Gastrocnemius medialis (tissue), 4 donors: ENCODE measurements at regions not wholly inside any gene's neighbourhood (a gene's known extent, or its start where the extent isn't known, plus 50 kb on each side); places are given as distances from the start of the nearest gene placed in this dataset.

Experiments used
- ATAC-seq, 2 donors: fragments of 150-250 bp; one replicate each; pipeline ENCODE4 v1.9.1; 2016
- DNase-seq, 2 donors: peaks; one replicate each; pipeline ENCODE4 v3.0.0-alpha.2; 2019
- H3K27ac ChIP-seq, 4 donors: fragments of 200-600 bp; sonication (generic); 1 replicate in 1 of 4; 2 replicates in 3 of 4; pipeline ENCODE4 v1.5.1; 2016 to 2018; ENCODE audit warnings: mild to moderate bottlenecking in 2 of 4, moderate library complexity in 1 of 4
- H3K27me3 ChIP-seq, 3 donors: fragments of 200-600 bp; sonication (generic) in 2 of 3; 1 replicate in 1 of 3; 2 replicates in 2 of 3; pipeline versions ENCODE4 v1.5.1 to v1.6.0; 2016 to 2019; ENCODE audit warnings: mild to moderate bottlenecking in 1 of 3, moderate library complexity in 1 of 3
- H3K36me3 ChIP-seq, 2 donors: fragments of 200-600 bp; sonication (generic) in 1 of 2; one replicate each; pipeline ENCODE4 v1.5.1; 2017 to 2018
- H3K4me1 ChIP-seq, 2 donors: fragments of 200-600 bp; sonication (generic) in 1 of 2; one replicate each; pipeline ENCODE4 v1.5.1; 2016 to 2017; ENCODE audit warnings: mild to moderate bottlenecking in 2 of 2
- H3K4me3 ChIP-seq, 4 donors: fragments of 200-600 bp; sonication (generic) in 3 of 4; 1 replicate in 1 of 4; 2 replicates in 3 of 4; pipeline ENCODE4 v1.5.1; 2016 to 2019; ENCODE audit warnings: mild to moderate bottlenecking in 2 of 4
- H3K9me3 ChIP-seq, 3 donors: fragments of 200-600 bp; sonication (generic) in 2 of 3; 1 replicate in 1 of 3; 2 replicates in 2 of 3; pipeline ENCODE4 v1.5.1; 2016 to 2019
- POLR2A ChIP-seq, 2 donors: fragments of 450-650 bp; IDR thresholded peaks; one replicate each; pipeline ENCODE4 v1.6.1; 2017; ENCODE audit warnings: antibody characterized with exemption in 2 of 2, mild to moderate bottlenecking in 2 of 2, moderate library complexity in 2 of 2
- in situ Hi-C, 4 donors: fragments of 200-750 bp; cut with MboI; loops; one replicate each; pipeline versions ENCODE4 v1.15.0 to v1.8.0; 2017; ENCODE audit warnings: low sequenced_read_pairs in 4 of 4
- intact Hi-C: fragments of 100-400 bp; cut with DNase I; formaldehyde crosslinking; loops from one replicate; pipeline ENCODE4 v1.15.1; 2023; ENCODE audit warnings: low total_unique reads
- TF ChIP-seq, protein P1 (sequence below), 5 experiments: fragments of 450-650 bp in 3 of 5; fragments of 200-600 bp in 2 of 5; sonication (generic) in 2 of 5; IDR thresholded peaks in 4 of 5; conservative IDR thresholded peaks in 1 of 5; 1 replicate in 4 of 5; 2 replicates in 1 of 5; pipeline ENCODE4 v1.5.1; 2016 to 2019; ENCODE audit warnings: antibody characterized with exemption in 5 of 5, mild to moderate bottlenecking in 3 of 5, moderate library complexity in 3 of 5

DNA sequence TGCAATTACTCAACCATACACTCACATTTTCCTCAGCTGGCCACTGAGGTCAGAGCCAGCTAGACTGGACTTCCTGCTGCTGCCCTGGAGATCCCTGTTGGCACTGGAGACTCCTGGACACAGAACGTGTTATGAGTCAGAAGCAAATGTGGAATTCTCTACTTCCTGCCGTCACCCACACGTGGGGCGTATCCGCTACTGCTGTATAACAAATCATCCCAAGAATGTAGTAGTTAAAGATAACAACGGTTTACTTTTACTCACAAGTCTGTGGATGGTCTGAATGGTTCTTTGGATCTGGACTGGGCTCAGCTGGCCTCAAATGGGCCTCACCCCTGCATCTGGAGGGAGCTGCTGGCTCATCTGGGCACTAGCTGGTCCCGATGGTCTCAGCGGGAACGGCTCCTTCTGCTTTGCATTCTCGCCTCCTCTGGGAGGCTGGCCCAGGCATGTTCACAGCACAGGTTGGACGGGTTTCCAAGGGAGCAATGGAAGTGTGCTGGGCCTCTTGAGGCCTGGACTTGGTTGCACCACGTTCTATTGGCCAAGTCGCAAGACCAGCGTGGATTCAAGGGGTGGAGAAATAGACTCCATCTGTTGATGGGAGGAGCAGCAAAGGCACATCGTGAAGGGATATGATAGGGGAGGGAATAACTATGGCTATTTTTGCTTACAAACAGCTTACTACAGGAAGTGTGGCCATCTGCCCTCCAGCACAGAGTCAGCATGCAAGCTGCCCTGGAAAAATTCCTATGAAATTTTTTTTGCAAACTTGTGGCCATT, 118.5 kb downstream of the SNX5 start:
- Histone ChIP-seq H3K9me3 (no peaks in the 10 kb centered on the region), H3K27me3 (no peaks in the 10 kb centered on the region), H3K36me3 (no peaks in the 10 kb centered on the region), H3K4me1 (peaks cover 3 to 15% of the 10 kb centered on the region in 2 donors), H3K4me3 (no peak overlapping the region), H3K27ac (peak overlapping the region; percentile 63 to 70 (median 68))
- intact Hi-C loops (no loop called here), in situ Hi-C loops (no loop called here)
- ATAC-seq (peak; percentile 78 to 90), DNase-seq (peak; percentile 43 to 82)
- TF ChIP-seq POLR2A (IDR thresholded peaks at IDR 0.05): no peak
- TF ChIP-seq, protein P1, sequence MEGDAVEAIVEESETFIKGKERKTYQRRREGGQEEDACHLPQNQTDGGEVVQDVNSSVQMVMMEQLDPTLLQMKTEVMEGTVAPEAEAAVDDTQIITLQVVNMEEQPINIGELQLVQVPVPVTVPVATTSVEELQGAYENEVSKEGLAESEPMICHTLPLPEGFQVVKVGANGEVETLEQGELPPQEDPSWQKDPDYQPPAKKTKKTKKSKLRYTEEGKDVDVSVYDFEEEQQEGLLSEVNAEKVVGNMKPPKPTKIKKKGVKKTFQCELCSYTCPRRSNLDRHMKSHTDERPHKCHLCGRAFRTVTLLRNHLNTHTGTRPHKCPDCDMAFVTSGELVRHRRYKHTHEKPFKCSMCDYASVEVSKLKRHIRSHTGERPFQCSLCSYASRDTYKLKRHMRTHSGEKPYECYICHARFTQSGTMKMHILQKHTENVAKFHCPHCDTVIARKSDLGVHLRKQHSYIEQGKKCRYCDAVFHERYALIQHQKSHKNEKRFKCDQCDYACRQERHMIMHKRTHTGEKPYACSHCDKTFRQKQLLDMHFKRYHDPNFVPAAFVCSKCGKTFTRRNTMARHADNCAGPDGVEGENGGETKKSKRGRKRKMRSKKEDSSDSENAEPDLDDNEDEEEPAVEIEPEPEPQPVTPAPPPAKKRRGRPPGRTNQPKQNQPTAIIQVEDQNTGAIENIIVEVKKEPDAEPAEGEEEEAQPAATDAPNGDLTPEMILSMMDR (IDR thresholded peaks at IDR 0.05 in 4 of 5, conservative IDR thresholded peaks at IDR 0.05 in 1 of 5): no peak

DNA sequence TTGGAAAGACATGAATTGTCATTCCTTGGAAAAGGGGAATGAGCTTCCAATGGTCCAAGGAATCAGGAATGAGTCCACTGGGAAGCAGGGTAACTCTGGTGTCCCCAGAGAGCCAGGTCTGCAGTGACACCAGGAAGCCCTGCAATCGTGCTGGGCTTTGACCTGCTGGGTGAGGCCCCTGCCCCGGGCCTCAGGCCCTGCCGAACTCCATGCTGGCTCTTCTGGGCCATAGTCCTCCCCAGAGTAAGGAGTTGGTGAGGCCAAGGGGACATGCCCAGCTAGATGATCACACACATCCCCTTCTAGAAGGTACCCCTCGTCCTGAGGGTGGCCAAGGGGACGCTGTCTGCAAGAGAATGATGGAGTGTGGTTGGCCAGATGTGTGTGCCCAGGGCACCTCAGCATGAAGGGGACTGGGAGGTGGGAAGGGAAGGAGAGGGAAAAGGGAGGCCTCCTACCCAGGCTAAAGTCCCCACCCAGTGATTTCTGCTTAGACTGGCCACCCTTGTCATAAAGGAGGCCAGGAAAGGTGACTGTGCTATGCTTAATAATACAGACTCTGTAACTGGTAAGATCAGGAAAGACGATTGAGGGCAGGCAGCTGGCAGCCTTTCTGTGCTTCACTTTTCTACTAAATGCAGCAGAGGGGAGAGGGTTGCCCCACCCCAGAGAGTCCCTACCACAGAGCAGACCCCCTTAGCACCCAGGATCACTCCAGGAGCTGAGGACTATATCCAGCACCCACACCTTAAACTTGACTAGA, 119.3 kb downstream of the SNX5 start:
- TF ChIP-seq POLR2A (IDR thresholded peaks at IDR 0.05): no peak
- TF ChIP-seq, protein P1 (IDR thresholded peaks at IDR 0.05 in 4 of 5, conservative IDR thresholded peaks at IDR 0.05 in 1 of 5): no peak
- no peak overlapping the region for H3K4me3 ChIP-seq
- H3K9me3 ChIP-seq: no peaks in the 10 kb centered on the region
- H3K27me3 ChIP-seq: no peaks in the 10 kb centered on the region
- intact Hi-C loops: no loop called here
- peaks cover 3 to 15% of the 10 kb centered on the region in 2 donors for H3K4me1 ChIP-seq
- in situ Hi-C loops: no loop called here
- peak overlapping the region; percentile 16 to 70 (median 65) for H3K27ac ChIP-seq
- no peak for ATAC-seq
- DNase-seq: no peak
- no peaks in the 10 kb centered on the region for H3K36me3 ChIP-seq

DNA sequence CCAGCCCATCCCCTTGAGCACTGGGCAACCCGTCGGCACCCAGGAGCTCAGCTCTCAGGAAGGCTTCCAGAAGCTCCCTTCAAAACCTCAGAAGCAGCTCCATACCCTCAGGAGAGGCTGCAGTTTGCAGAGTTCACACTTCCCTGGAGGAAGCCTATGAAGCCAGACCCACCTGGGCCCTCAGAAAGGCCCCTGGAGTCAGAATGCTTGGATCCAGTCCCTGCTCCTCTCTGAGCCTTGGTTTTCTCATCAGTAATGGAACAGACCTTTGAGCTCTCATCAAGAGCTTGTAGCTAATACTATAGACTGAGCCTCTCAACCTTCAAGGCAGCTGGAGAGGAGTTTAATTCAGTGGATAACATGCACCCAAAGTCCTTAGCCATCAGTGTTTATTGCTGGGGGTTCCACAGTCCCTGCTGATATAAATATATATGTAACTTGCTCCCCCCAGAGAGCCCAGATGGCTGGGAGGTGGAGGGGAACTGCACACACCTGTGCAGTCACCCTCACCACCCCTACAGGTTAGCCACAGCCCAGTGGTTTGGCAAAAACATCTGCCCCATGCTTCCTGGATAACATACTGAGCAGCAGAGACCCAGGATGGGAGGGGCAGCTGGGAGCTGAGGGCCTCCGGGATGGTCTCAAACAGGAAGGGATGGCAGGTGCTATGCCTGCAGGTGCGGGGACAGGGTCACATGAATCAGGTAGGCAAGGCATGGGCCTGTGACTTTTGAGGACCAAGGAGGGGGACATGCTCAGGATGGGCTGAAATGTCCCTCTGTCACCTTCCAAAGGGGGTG, 120.1 kb downstream of the SNX5 start:
- ATAC-seq: no peak
- no peak for DNase-seq
- intact Hi-C loops: no loop called here
- H3K36me3 ChIP-seq: no peaks in the 10 kb centered on the region
- H3K4me3 ChIP-seq: no peak overlapping the region
- peaks cover 3 to 15% of the 10 kb centered on the region in 2 donors for H3K4me1 ChIP-seq
- no peaks in the 10 kb centered on the region for H3K27me3 ChIP-seq
- no peaks in the 10 kb centered on the region for H3K9me3 ChIP-seq
- in situ Hi-C loops: no loop called here
- H3K27ac ChIP-seq: no peak overlapping the region
- TF ChIP-seq, protein P1 (IDR thresholded peaks at IDR 0.05 in 4 of 5, conservative IDR thresholded peaks at IDR 0.05 in 1 of 5): no peak
- TF ChIP-seq POLR2A (IDR thresholded peaks at IDR 0.05): no peak

DNA sequence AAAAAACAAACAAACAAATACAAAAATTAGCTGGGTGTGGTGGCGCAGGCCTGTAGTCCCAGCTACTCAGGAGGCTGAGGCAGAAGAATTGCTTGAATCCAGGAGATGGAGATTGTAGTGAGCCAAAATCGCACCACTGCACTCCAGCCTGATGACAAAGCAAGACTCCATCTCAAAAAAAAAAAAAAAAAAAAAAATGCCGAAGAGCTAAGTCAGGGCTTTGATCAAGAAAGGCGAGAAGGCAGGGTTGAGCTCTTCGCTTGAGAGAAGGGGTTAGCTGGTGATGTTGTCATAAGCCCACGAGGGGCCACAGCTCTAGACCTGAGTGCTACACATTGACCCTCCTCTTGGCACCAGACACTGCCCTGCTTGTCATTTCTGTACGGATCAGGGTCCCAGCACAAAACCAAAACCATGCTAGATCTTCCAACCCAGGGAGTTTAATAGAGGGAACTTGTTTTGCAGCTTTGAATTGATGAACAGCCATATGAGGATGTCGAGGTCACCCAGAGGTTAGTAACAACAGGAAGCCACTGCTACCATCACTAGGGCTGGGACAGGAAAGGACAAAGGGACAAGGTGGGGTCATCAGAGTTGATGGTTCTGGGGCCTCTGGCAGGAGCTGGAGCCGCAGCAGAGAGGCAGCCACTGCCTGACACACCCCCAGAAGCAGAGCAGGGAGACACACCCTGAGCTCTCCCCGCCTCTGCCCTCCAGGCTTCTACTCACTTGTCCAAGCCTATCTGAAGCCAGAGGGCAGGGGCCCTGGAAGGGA, 122.7 kb downstream of the SNX5 start:
- DNase-seq (no peak), ATAC-seq (no peak)
- peaks cover 11 to 24% of the 10 kb centered on the region in 2 donors for H3K4me1 ChIP-seq

More for the DNA sequence above, 122.7 kb downstream of the SNX5 start:
- H3K9me3 ChIP-seq: no peaks in the 10 kb centered on the region
- H3K36me3 ChIP-seq: no peaks in the 10 kb centered on the region
- intact Hi-C loops (no loop called here), in situ Hi-C loops (no loop called here)
- H3K4me3 ChIP-seq: no peak overlapping the region
- no peak for TF ChIP-seq POLR2A (IDR thresholded peaks at IDR 0.05)
- TF ChIP-seq, protein P1 (IDR thresholded peaks at IDR 0.05 in 4 of 5, conservative IDR thresholded peaks at IDR 0.05 in 1 of 5): no peak
- H3K27me3 ChIP-seq: no peaks in the 10 kb centered on the region
- H3K27ac ChIP-seq: no peak overlapping the region
